NCI-H446 (cell line): ENCODE measurements at regions not wholly inside any gene's neighbourhood (a gene's known extent, or its start where the extent isn't known, plus 50 kb on each side); places are given as distances from the start of the nearest gene placed in this dataset.
"Not testable (repeated sequence)": the region's sequence is repeated elsewhere in the genome, so short reads cannot be mapped to it uniquely, and the experiment has no call there.

ENCODE experiments used
- DNase-seq, 2 experiments: peaks; one replicate each; lab custom pipeline; 2025; lab: John Stamatoyannopoulos, UW

DNA sequence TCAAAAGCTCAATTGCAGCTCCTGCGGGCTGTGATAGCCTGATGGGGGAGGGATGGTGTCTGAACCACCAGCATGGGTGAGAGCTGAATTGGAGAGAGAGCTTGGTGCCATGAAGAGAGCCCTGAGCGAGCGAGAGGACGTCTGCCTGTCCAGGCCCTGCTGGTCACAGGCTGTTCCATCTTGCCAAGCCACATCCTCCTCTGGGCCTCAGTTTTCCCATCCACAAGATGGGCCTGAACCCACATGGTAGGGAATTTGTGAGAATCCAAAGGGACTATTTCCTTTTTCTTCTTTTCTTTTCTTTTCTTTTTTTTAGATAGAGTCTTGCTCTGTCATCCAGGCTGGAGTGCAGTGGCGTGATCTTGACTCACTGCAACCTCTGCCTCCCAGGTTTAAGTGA is 276.4 kb downstream of the VRK1 start:
- DNase-seq, result no peak

DNA sequence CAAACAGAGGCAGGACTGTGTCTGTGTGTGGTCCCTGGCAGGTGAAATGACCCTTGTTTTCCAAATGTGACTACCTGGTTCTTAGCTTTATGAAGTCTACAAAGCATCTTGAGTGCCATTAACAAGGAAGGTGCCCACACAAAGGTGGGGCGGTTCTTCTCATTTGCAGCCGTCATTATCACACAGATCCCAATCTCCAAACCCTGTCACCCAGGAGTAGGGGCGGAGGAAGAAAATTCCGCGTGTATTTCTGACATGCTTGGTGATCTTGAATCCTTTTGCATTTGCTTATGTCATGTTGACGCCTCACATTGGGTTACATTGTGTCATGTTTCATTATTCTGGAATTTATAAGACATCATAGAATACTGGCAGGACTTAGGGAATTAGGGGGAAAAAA is 277.3 kb downstream of the VRK1 start:
- DNase-seq, result no peak

DNA sequence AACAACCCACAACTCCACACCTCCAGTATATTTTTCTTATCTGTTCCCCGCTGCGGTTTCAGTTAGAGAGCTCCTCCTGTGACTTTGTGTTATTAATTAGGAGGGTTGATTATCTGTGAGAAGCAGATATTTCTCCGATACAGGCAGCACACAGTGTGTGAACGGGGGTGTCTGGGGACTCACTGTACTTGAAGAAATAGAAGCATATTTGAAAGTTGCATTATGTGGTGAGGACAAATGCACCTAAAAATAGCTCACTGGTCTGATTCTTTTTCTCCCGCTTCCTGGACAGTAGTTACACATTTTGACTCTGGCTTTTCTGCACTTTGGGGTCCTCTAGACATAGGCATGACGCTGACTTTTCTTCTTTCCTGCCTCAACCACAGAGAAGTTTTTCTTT is 277.7 kb downstream of the VRK1 start:
- DNase-seq, result no peak

DNA sequence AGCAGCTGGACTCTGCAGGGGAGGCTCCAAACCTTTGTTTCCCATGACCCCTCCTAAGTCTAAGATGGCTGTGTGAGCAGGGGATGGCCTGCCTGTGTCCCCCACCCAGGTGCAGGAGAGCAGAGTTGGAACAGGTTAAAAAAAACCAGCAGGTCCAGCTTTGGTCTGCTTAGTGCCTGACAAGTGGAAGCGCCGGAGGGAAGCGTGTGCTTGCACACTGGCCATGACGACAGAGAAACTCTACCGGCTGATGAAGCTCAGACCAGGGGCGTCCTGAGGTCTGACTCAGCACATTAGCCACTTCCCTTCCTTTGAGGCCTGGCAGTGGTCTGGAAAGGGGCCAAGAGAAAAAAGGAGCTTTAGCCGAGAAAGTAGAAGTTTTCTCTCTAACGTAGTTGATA is 280.1 kb downstream of the VRK1 start:
- DNase-seq, result peak in 1 of 2 experiments; percentile 27

DNA sequence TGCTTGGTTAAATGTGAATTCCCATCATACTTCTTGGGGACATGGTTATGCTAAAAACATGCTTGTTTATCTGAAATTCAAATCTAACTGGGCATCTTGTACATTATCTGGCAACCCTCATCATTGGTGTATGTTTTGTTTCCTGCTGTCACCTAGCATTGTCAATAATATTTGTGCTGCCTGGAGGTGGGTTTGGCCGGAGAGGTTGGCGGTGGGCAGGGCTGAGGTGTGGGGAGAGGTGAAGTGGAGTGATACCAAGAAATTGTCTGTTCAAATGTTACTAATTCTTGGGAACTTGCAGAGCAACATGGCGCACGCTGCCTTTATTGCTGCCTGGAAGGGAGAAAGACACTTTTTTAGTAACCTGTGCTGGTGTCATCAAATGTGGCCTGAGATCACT is 280.5 kb downstream of the VRK1 start:
- no peak for DNase-seq

DNA sequence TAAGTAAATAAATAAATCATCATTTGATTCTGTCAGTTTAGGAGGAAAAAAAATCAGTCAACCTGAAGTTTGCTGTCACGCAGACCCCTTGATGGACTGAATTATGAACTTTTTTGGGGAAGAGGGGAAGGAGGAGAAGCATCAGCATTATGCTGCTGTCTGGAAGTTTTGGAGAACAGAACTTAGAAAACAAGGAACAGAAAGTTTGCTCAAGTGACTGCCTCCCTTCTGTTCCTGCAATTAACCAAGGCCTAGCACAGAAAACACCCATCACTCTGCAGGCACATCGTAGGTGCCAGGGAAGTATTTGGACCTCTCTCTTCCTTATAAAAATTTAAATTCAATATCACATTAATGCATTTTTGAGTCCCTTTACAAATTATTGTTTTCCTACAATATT is 283.8 kb downstream of the VRK1 start:
- DNase-seq, result no peak

DNA sequence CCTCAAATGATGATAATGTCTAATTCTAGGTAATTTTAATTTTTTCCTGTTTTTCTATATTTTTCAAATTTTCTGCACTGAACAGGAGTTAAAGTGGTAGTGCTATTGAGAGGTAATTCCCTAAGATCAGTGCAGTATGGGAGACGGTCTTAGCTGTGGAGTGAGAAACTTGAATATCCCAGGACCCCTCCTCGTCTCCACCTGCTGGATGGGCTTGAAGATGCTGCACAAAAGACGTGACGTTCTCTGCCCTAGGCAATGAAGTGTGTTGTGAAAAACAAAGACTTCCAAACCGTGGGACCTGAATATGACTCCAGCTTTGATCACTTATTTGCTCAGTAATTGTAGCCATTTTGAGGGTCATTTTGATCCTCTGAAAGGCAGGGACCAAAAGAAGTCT is 298.1 kb downstream of the VRK1 start:
- DNase-seq, result no peak

DNA sequence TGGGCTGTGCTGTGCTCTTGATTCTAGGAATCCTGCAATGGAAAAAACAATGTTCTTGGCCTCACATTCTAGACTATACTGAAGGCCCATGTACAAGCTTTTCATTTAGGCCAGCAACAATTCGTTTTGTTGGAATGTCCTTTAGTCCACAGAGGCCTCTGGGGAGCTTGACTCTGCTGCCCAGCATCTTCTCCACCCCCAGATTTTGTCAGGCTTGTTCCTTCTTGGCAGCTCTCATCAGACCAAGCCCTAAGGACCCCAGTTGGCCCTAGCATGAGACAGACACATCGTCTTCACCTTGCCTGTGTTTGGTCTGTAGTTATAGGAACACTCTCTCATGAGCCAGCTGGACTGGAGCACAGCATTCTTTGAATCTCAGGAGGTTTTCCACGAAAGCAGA is 300.1 kb downstream of the VRK1 start:
- DNase-seq, result no peak

DNA sequence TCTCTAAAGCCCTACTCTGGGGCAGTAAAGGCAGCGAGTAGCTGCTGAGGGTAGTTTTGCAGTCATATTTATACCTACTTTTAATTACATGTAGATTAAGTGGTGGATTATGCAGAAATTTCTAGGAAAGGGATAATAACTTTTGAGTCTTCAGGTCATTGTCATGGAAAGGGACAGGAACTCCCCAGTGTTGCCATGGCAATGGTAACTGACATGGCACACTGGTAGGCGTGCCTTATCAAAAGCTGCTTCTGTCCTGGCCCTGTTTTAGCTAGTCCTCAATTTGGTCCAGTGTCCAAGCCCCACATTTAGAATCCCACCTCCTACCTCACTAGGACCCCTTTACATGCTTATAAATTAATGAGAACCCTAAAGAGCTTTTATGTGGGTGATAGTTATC is 303.1 kb downstream of the VRK1 start:
- no peak for DNase-seq

GRCh38 chr14:97101561-97101960 is 304.4 kb downstream of the VRK1 start:
- no peak for DNase-seq

GRCh38 chr14:97104029-97104428 is 306.8 kb downstream of the VRK1 start:
- no peak for DNase-seq

GRCh38 chr14:97106166-97106565 is 309.0 kb downstream of the VRK1 start:
- no peak for DNase-seq

DNA sequence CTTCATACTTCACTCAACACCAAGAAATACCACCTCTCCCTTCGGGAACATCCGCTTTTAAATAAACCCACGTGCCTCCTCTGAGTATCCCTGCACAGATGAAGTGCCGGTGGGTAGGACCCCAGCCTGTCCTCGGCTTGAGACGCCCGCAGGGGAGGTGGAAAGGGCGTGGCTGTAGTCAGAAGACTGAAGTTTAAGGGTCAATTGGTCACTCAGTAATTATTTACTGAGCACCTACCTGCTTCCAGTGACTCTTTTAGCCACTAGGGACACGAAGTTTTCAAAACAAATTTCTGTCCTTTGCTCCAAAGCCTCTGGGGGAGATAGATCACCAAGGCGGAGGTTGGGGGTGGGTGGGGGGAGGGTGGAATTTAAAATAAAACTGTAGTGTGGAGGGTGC is 309.4 kb downstream of the VRK1 start:
- no peak for DNase-seq

DNA sequence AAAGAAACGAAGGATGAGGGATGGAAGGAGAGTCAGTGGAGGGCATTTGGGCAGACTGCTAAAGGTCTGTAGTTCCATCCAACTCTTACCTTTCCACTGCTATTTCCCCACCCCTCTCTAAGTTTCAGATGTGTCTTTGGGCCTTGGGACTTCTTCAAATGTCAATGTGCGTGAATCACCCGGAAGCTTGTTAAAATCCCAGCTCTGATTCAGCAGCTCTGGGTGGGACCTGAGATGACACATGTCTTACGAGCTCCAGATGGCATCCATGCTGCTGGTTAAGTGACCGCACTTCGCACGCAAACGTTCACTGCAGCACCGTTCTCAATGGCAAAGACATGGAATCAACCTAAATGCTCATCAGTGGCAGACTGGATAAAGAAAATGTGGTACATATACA is 309.9 kb downstream of the VRK1 start:
- DNase-seq, result no peak

DNA sequence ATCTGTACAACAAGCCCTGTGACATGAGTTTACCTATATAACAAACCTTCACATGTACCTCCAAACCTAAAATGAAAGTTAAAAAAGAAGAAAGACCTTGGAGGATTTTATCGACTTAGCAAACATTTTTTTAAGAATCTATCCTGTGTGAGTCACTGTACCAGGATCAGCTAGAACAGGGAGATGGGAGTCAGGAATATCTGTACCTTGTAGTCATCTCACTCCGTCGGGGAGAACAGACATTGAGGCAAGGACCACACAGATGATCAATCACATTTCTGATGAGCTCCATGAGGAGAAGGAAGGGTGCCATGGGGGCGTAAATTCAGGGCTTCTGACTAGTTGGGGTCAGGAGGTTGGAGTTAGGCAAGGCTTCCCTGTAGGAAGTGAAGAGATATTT is 310.6 kb downstream of the VRK1 start:
- no peak for DNase-seq

GRCh38 chr14:97109234-97109633 is 312.1 kb downstream of the VRK1 start:
- no peak for DNase-seq

- DNase-seq, result no peak
These were observed 316.2 kb downstream of the VRK1 start for GRCh38 chr14:97113339-97113738.

DNA sequence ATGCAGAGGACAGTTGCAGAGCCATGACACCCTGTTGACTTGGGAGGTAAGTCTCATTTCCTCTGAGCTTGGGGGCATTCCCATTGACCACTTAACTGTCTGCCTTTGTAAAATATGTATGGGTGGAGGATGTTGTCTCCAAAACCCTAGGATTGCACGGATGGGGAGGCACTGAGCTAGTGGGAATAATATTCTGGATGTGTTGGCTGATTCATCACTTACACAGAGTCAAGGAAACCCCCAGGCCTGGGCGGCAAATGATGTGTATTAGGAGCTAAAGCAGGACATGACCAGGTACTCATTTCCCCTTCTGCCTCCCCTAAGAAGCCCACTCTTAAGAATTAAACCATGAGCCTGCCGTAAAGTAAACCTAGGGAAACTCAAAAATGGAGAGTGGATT is 319.4 kb downstream of the VRK1 start:
- no peak for DNase-seq

GRCh38 chr14:97117693-97118092 is 320.5 kb downstream of the VRK1 start:
- DNase-seq, result no peak

- DNase-seq, result no peak
These were observed 323.0 kb downstream of the VRK1 start for GRCh38 chr14:97120204-97120603.

- DNase-seq, result no peak
These were observed 323.4 kb downstream of the VRK1 start for GRCh38 chr14:97120611-97121031.

DNA sequence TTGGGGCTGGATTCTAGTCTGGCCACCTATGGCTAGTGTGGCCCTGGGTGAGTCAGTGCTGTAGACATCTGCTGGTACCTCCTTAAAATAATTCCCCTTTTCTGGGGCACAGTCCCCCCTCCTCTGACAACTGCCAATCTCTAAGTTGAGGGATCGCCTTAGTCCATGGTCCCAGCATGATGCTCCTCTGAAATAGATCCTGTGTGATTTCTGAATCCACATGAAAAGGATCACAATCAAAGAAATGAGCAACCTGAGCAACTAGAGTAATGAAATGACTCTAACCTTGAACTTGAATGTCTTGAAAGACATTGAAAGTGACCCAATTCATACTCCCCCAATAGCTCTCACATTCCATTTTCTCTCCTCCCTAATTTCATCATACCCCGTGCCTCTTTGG is 332.5 kb downstream of the VRK1 start:
- no peak for DNase-seq

- not testable (repeated sequence) for DNase-seq
These were observed 338.7 kb downstream of the VRK1 start for GRCh38 chr14:97135847-97136246.

- DNase-seq, result no peak
These were observed 340.5 kb downstream of the VRK1 start for GRCh38 chr14:97137705-97138104.

DNA sequence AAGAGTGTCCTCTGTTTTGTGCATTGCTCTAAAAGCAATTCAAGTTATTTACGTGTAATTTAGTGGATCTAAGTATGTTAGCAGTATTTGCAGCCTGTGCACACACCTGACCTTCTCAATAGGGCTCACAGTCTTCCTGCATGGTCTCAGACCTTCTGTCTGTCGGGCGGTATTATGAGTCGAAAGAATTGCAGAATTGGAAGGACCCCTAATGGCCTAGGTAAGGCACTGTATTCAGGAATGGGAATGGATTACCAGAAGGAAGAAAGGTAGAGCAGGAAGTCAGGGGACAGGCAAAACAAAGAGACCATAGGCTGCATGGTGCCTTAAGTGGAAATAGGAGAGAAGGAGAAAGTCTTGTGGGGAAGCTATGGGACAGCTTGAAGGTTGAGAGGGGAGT is 341.6 kb downstream of the VRK1 start:
- DNase-seq, result no peak
